Sigmoid colon (tissue), 6 donors: ENCODE measurements at regions not wholly inside any gene's neighbourhood (a gene's known extent, or its start where the extent isn't known, plus 50 kb on each side); places are given as distances from the start of the nearest gene placed in this dataset.

Source experiments
- DNase-seq: peaks from one replicate; pipeline ENCODE4 v3.0.0-alpha.2; 2019
- H3K27ac ChIP-seq, 4 donors: fragments of 200-600 bp; sonication (generic); one replicate each; pipeline ENCODE4 v1.5.1; 2016 to 2019; ENCODE audit warnings: mild to moderate bottlenecking in 1 of 4
- H3K27me3 ChIP-seq, 3 donors: fragments of 200-600 bp; sonication (generic); one replicate each; pipeline ENCODE4 v1.5.1; 2019; ENCODE audit warnings: mild to moderate bottlenecking in 1 of 3
- H3K36me3 ChIP-seq, 4 donors: fragments of 200-600 bp; sonication (generic); one replicate each; pipeline ENCODE4 v1.5.1; 2016 to 2019
- H3K4me1 ChIP-seq, 4 donors: fragments of 200-600 bp; sonication (generic); one replicate each; pipeline ENCODE4 v1.5.1; 2017 to 2019
- H3K4me3 ChIP-seq, 4 donors: fragments of 200-600 bp; sonication (generic); one replicate each; pipeline ENCODE4 v1.5.1; 2017 to 2019; ENCODE audit warnings: mild to moderate bottlenecking in 2 of 4, moderate library complexity in 1 of 4
- H3K9me3 ChIP-seq, 4 donors: fragments of 200-600 bp in 3 of 4; sonication (generic) in 3 of 4; one replicate each; pipeline versions ENCODE4 v1.5.1 to v1.6.1; 2013 to 2019
- CTCF ChIP-seq, 4 experiments: fragments of 450-650 bp in 3 of 4; fragments of 200-600 bp in 1 of 4; IDR thresholded peaks; one replicate each; pipeline ENCODE4 v1.5.1; 2016 to 2019; ENCODE audit warnings: antibody characterized with exemption in 4 of 4, mild to moderate bottlenecking in 3 of 4, moderate library complexity in 2 of 4
- EP300 ChIP-seq, 4 donors: sonication (generic); formaldehyde crosslinking; IDR thresholded peaks; one replicate each; pipeline ENCODE4 v1.6.1; 2017; ENCODE audit warnings: antibody characterized with exemption in 4 of 4
- POLR2A ChIP-seq, 2 donors: fragments of 450-650 bp; IDR thresholded peaks; one replicate each; pipeline ENCODE4 v1.6.1; 2016; ENCODE audit warnings: antibody characterized with exemption in 2 of 2, mild to moderate bottlenecking in 2 of 2, moderate library complexity in 2 of 2
- POLR2AphosphoS5 ChIP-seq, 4 donors: sonication (generic); formaldehyde crosslinking; IDR thresholded peaks; one replicate each; pipeline ENCODE4 v1.6.1; 2017; ENCODE audit warnings: antibody characterized with exemption in 4 of 4
- WGBS, 2 donors: extraction: QIAGEN DNeasy Blood & Tissue Kit; methylation state at CpG; one replicate each; pipeline ENCODE4 v1.1.7; 2013; 5-methylcytosine and 5-hydroxymethylcytosine counted together
- intact Hi-C: fragments of 100-400 bp; cut with DNase I; formaldehyde crosslinking; loops from one replicate; pipeline ENCODE4 v1.15.1; 2023
- donor health status: healthy with polysubstance abuse.
- donor health status: healthy.

- intact Hi-C loops, result no loop called here
- Histone ChIP-seq H3K27me3 (no peaks in the 10 kb centered on the region), H3K36me3 (no peaks in the 10 kb centered on the region), H3K9me3 (peaks cover 0 to 4% (median 0%) of the 10 kb centered on the region in 4 donors), H3K4me3 (no peak overlapping the region), H3K27ac (no peak overlapping the region), H3K4me1 (no peaks in the 10 kb centered on the region)
- no peak for DNase-seq
- 76 to 82% methylated on average over 9 of the region's 9 CpGs for WGBS, 2 donors
- TF ChIP-seq EP300 (IDR thresholded peaks at IDR 0.05) (no peak), CTCF (IDR thresholded peaks at IDR 0.05) (no peak), POLR2AphosphoS5 (IDR thresholded peaks at IDR 0.05) (no peak), POLR2A (IDR thresholded peaks at IDR 0.05) (no peak)
Observed at GRCh38 chr3:166759736-166760513, 620.2 kb downstream of the ZBBX start.

- TF ChIP-seq EP300 (IDR thresholded peaks at IDR 0.05) (no peak), POLR2A (IDR thresholded peaks at IDR 0.05) (no peak), CTCF (IDR thresholded peaks at IDR 0.05) (no peak), POLR2AphosphoS5 (IDR thresholded peaks at IDR 0.05) (no peak)
- H3K27me3 ChIP-seq, result no peaks in the 10 kb centered on the region
- H3K27ac ChIP-seq, result no peak overlapping the region
- H3K9me3 ChIP-seq, result peaks cover 0 to 5% (median 0%) of the 10 kb centered on the region in 4 donors
- H3K4me3 ChIP-seq, result no peak overlapping the region
- DNase-seq, result no peak
- 87 to 92% methylated on average over 2 of the region's 2 CpGs for WGBS, 2 donors
- intact Hi-C loops, result no loop called here
- peaks cover 0 to under 1% (median 0%) of the 10 kb centered on the region in 4 donors for H3K4me1 ChIP-seq
- H3K36me3 ChIP-seq, result no peaks in the 10 kb centered on the region
Observed at GRCh38 chr3:166752214-166752613, 627.9 kb downstream of the ZBBX start.

GRCh38 chr3:166743481-166744134, 636.5 kb downstream of the ZBBX start:
- 21 to 36% methylated on average over 2 of the region's 2 CpGs for WGBS, 2 donors
- H3K36me3 ChIP-seq, result no peaks in the 10 kb centered on the region

GRCh38 chr3:166734734-166735133, 645.4 kb downstream of the ZBBX start:
- Histone ChIP-seq H3K27me3 (no peaks in the 10 kb centered on the region), H3K4me3 (no peak overlapping the region), H3K36me3 (no peaks in the 10 kb centered on the region), H3K27ac (no peak overlapping the region), H3K9me3 (no peaks in the 10 kb centered on the region), H3K4me1 (no peaks in the 10 kb centered on the region)
- WGBS, 2 donors, result 87 to 90% methylated on average over 3 of the region's 3 CpGs
- no peak for DNase-seq
- intact Hi-C loops, result no loop called here
- no peak for TF ChIP-seq POLR2AphosphoS5 (IDR thresholded peaks at IDR 0.05)
- TF ChIP-seq POLR2A (IDR thresholded peaks at IDR 0.05), result no peak
- no peak for TF ChIP-seq EP300 (IDR thresholded peaks at IDR 0.05)
- TF ChIP-seq CTCF (IDR thresholded peaks at IDR 0.05), result no peak

More at GRCh38 chr3:166743481-166744134, 636.5 kb downstream of the ZBBX start:
- Histone ChIP-seq H3K27ac (no peak overlapping the region), H3K9me3 (no peaks in the 10 kb centered on the region), H3K27me3 (no peaks in the 10 kb centered on the region), H3K4me3 (no peak overlapping the region), H3K4me1 (peaks cover 0 to 9% (median 3%) of the 10 kb centered on the region in 4 donors)
- intact Hi-C loops, result no loop called here
- no peak for DNase-seq
- TF ChIP-seq POLR2A (IDR thresholded peaks at IDR 0.05), result no peak
- TF ChIP-seq EP300 (IDR thresholded peaks at IDR 0.05), result no peak
- no peak for TF ChIP-seq POLR2AphosphoS5 (IDR thresholded peaks at IDR 0.05)
- no peak for TF ChIP-seq CTCF (IDR thresholded peaks at IDR 0.05)
